ENCODE measurements at regions not wholly inside any gene's neighbourhood (a gene's known extent, or its start where the extent isn't known, plus 50 kb on each side); places are given as distances from the start of the nearest gene placed in this dataset.

DNA sequence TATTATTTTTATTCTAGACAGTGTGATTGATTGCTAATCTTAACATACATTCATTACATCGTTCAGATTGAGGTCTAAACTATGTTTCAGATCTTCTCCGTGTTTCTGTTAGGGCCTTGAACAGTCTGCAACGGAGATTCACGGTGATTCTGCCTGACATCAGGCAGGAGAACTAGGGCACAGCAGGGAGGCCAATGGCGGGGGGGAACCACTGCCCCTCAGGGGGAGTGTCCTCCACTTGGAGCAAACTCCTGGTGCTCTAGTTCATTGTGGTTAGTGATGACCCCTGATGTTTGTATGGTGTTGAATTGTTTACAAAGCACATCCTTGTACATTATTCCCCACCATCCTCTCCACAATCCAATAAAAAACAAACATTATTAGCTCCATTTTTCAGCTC is 173.5 kb downstream of the ZNF608 start:
- no peaks in the 10 kb centered on the region for H3K9me3 ChIP-seq (ENCODE audit: control insufficient read depth, insufficient read depth, low read depth, low read length)
- POLR2A ChIA-PET: no interaction called here
- H3K4me1 ChIP-seq (ENCODE audit: control insufficient read depth, insufficient read depth, low read length): peaks cover 19% of the 10 kb centered on the region
- no peak for TF ChIP-seq ZNF37A (tag by site-specific recombination; IDR thresholded peaks at IDR 0.05)
- CTCF ChIA-PET: interaction anchor here (1.1 kb wide), 1 partner anchor 13 kb away, joined by 3 read pairs; no protein-coding TSS in a partner anchor
- H3K27ac ChIP-seq (ENCODE audit: extremely low read depth, low read depth, low read length): no peak overlapping the region
- no peak overlapping the region for H3K4me3 ChIP-seq (ENCODE audit: low read depth, low read length)
- H3K36me3 ChIP-seq (ENCODE audit: control insufficient read depth in 2 of 2, insufficient read depth in 1 of 2, low read length in 2 of 2): no peaks in the 10 kb centered on the region

DNA sequence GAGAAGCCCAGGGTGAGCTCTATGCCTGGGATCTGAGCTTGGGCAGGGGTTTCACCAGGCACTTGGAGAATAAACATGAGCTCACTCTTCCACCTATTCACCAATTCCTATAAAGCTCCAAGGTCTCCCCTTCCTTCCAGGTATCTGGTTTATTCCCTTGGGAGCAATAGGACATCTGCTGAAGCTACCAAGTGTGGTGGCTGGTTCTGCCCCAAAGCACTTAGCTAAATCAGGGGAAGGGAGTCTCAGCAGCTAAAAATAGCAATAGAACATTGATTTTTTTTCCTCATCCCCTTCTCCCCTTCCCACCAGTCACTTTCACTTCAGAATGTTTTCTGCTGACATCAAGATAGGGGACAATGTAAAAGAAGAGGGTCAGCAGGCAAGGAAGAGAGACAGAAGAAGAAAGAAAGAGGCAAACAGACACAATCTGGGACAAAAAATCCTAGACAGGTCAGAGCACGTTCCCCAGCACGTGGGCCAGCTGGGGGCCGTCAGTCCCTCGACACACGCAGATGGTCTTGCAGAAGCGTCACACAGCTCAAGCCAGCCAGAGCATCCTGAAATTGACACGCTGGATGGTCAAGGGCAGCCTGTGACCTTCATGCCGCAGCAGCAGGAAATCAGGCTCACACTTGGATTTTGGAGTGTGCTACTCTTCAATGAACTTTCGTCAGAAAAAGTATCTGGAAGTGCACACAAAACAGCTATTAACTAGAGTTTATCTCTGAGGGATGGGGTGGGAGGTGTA is 176.0 kb downstream of the ZNF608 start:
- TF ChIP-seq, protein P1, sequence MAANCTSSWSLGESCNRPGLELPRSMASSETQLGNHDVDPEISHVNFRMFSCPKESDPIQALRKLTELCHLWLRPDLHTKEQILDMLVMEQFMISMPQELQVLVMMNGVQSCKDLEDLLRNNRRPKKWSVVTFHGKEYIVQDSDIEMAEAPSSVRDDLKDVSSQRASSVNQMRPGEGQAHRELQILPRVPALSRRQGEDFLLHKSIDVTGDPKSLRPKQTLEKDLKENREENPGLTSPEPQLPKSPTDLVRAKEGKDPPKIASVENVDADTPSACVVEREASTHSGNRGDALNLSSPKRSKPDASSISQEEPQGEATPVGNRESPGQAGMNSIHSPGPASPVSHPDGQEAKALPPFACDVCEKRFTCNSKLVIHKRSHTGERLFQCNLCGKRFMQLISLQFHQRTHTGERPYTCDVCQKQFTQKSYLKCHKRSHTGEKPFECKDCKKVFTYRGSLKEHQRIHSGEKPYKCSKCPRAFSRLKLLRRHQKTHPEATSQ (tag by site-specific recombination; IDR thresholded peaks at IDR 0.05): no peak
- TF ChIP-seq, protein P2, sequence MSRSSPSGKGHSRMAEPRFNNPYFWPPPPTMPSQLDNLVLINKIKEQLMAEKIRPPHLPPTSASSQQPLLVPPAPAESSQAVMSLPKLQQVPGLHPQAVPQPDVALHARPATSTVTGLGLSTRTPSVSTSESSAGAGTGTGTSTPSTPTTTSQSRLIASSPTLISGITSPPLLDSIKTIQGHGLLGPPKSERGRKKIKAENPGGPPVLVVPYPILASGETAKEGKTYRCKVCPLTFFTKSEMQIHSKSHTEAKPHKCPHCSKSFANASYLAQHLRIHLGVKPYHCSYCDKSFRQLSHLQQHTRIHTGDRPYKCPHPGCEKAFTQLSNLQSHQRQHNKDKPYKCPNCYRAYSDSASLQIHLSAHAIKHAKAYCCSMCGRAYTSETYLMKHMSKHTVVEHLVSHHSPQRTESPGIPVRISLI (tag by site-specific recombination; IDR thresholded peaks at IDR 0.05): 0 out of 2 replicates have a peak, but pooled peaks have one; percentile 36
- TF ChIP-seq, protein P3, sequence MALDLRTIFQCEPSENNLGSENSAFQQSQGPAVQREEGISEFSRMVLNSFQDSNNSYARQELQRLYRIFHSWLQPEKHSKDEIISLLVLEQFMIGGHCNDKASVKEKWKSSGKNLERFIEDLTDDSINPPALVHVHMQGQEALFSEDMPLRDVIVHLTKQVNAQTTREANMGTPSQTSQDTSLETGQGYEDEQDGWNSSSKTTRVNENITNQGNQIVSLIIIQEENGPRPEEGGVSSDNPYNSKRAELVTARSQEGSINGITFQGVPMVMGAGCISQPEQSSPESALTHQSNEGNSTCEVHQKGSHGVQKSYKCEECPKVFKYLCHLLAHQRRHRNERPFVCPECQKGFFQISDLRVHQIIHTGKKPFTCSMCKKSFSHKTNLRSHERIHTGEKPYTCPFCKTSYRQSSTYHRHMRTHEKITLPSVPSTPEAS (tag by site-specific recombination; IDR thresholded peaks at IDR 0.05): no peak
- TF ChIP-seq WT1 (tag by site-specific recombination; IDR thresholded peaks at IDR 0.05) (peak; percentile 74; the same call in 1 of the 2 replicates), OSR2 (tag by site-specific recombination; IDR thresholded peaks at IDR 0.05) (peak; percentile 42; the same call in 1 of the 2 replicates), EGR2 (tag by site-specific recombination; IDR thresholded peaks at IDR 0.05; ENCODE audit: low read depth) (no peak)
- Histone ChIP-seq H3K27ac (ENCODE audit: extremely low read depth, low read depth, low read length) (no peak overlapping the region), H3K9me3 (ENCODE audit: control insufficient read depth, insufficient read depth, low read depth, low read length) (no peaks in the 10 kb centered on the region), H3K4me3 (ENCODE audit: low read depth, low read length) (no peak overlapping the region), H3K36me3 (ENCODE audit: control insufficient read depth in 2 of 2, insufficient read depth in 1 of 2, low read length in 2 of 2) (no peaks in the 10 kb centered on the region), H3K4me1 (ENCODE audit: control insufficient read depth, insufficient read depth, low read length) (peaks cover 19% of the 10 kb centered on the region)
- ChIA-PET CTCF (no interaction called here), POLR2A (no interaction called here)

DNA sequence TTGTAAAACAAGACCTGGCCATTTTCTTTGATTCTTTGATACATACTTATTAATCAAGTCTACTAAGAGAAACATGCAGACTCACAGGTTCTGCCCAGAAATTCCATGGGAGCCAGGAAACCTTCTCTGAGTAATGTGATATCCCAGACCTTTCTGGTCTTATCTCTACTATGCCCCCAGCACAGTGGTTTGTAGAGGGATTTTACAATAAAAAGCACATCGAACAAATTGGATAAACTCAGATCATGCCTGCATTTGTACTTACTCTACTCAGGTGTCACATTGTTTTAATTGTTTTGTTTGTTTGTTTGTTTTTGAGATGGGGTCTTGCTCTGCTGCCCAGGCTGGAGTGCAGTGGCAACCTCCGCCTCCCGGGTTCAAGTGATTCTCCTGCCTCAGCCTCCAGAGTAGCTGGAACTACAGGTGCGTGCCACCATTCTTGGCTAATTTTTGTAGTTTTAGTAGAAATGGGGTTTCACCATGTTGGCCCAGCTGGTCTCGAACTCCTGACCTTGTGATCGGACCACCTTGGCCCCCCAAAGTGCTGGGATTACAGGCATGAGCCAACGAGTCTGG is 179.5 kb downstream of the ZNF608 start:
- no peaks in the 10 kb centered on the region for H3K36me3 ChIP-seq (ENCODE audit: control insufficient read depth in 2 of 2, insufficient read depth in 1 of 2, low read length in 2 of 2)
- ChIA-PET POLR2A (no interaction called here), CTCF (no interaction called here)
- H3K9me3 ChIP-seq (ENCODE audit: control insufficient read depth, insufficient read depth, low read depth, low read length): no peaks in the 10 kb centered on the region
- H3K4me1 ChIP-seq (ENCODE audit: control insufficient read depth, insufficient read depth, low read length): 0 out of 2 replicates have a peak, but pooled peaks cover 2% of the 10 kb centered on the region
- H3K4me3 ChIP-seq (ENCODE audit: low read depth, low read length): no peak overlapping the region
- H3K27ac ChIP-seq (ENCODE audit: extremely low read depth, low read depth, low read length): no peak overlapping the region
- TF ChIP-seq ZNF510 (tag by site-specific recombination; IDR thresholded peaks at IDR 0.05; ENCODE audit: insufficient replicate concordance) (no peak), KLF16 (tag by site-specific recombination; IDR thresholded peaks at IDR 0.05) (no peak), ZNF623 (tag by site-specific recombination; IDR thresholded peaks at IDR 0.05) (no peak), ZNF211 (tag by site-specific recombination; IDR thresholded peaks at IDR 0.05; ENCODE audit: low read depth) (no peak), ZNF366 (tag by site-specific recombination; conservative IDR thresholded peaks at IDR 0.05) (no peak), FEZF1 (tag by site-specific recombination; IDR thresholded peaks at IDR 0.05) (peak; percentile 55), WT1 (tag by site-specific recombination; IDR thresholded peaks at IDR 0.05) (no peak), ZNF768 (tag by site-specific recombination; IDR thresholded peaks at IDR 0.05) (no peak), KLF7 (tag by site-specific recombination; IDR thresholded peaks at IDR 0.05; ENCODE audit: borderline replicate concordance) (no peak), MZF1 (tag by site-specific recombination; IDR thresholded peaks at IDR 0.05; ENCODE audit: borderline replicate concordance) (no peak; the same call in 1 of the 2 replicates), ZNF121 (tag by site-specific recombination; IDR thresholded peaks at IDR 0.05) (peak; percentile 95), HOXA7 (CRISPR knock-in tag; IDR thresholded peaks at IDR 0.05; ENCODE audit: borderline replicate concordance) (no peak), GLI4 (tag by site-specific recombination; IDR thresholded peaks at IDR 0.05) (no peak), ZNF555 (tag by site-specific recombination; conservative IDR thresholded peaks at IDR 0.05) (no peak)
- TF ChIP-seq, protein P4, sequence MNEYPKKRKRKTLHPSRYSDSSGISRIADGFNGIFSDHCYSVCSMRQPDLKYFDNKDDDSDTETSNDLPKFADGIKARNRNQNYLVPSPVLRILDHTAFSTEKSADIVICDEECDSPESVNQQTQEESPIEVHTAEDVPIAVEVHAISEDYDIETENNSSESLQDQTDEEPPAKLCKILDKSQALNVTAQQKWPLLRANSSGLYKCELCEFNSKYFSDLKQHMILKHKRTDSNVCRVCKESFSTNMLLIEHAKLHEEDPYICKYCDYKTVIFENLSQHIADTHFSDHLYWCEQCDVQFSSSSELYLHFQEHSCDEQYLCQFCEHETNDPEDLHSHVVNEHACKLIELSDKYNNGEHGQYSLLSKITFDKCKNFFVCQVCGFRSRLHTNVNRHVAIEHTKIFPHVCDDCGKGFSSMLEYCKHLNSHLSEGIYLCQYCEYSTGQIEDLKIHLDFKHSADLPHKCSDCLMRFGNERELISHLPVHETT (tag by site-specific recombination; IDR thresholded peaks at IDR 0.05): no peak
- TF ChIP-seq, protein P5, sequence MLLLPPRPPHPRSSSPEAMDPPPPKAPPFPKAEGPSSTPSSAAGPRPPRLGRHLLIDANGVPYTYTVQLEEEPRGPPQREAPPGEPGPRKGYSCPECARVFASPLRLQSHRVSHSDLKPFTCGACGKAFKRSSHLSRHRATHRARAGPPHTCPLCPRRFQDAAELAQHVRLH (tag by site-specific recombination; IDR thresholded peaks at IDR 0.05): peak; percentile 48; the same call in 1 of the 2 replicates
- TF ChIP-seq, protein P6, sequence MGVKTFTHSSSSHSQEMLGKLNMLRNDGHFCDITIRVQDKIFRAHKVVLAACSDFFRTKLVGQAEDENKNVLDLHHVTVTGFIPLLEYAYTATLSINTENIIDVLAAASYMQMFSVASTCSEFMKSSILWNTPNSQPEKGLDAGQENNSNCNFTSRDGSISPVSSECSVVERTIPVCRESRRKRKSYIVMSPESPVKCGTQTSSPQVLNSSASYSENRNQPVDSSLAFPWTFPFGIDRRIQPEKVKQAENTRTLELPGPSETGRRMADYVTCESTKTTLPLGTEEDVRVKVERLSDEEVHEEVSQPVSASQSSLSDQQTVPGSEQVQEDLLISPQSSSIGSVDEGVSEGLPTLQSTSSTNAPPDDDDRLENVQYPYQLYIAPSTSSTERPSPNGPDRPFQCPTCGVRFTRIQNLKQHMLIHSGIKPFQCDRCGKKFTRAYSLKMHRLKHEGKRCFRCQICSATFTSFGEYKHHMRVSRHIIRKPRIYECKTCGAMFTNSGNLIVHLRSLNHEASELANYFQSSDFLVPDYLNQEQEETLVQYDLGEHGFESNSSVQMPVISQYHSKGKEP (tag by site-specific recombination; IDR thresholded peaks at IDR 0.05): no peak

All from HEK293 (cell line).